Effector CD4-positive, alpha-beta T cell (primary cell): ENCODE measurements at regions not wholly inside any gene's neighbourhood (a gene's known extent, or its start where the extent isn't known, plus 50 kb on each side); places are given as distances from the start of the nearest gene placed in this dataset.
"Not testable (repeated sequence)": the region's sequence is repeated elsewhere in the genome, so short reads cannot be mapped to it uniquely, and the experiment has no call there.

Source experiments
- DNase-seq: peaks from one replicate; pipeline ENCODE4 v3.0.0-alpha.2; 2020

DNA sequence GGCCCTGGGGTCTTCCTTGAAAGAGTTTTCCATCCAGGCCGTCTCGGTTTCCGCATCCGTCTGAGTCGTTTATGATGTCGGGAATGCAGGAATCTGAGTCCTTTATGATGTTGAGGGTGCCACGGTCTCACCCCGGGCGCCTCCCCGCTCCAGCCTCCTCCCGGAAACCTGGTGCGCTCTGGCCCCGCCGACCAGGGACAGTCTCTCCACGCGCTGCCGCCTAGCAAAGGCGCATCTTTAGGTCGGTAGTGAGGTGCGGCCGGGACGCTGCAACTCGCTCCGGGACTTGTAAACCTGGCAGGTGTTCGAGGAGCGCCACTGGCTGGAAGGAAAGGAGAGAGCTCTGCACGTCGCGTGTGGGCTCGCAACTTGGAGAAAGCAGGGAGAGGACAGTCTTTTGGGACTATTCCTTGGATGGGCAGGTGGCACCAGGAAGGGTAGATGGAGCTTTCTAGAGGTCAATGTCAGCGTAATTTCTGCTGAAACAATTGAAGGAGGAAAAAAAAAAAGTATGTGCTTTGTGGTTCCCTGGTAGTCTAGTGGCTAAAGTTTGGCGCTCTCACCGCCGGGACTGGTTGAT lies 132.0 kb downstream of the FAM72B start:
- DNase-seq, result not testable (repeated sequence)

DNA sequence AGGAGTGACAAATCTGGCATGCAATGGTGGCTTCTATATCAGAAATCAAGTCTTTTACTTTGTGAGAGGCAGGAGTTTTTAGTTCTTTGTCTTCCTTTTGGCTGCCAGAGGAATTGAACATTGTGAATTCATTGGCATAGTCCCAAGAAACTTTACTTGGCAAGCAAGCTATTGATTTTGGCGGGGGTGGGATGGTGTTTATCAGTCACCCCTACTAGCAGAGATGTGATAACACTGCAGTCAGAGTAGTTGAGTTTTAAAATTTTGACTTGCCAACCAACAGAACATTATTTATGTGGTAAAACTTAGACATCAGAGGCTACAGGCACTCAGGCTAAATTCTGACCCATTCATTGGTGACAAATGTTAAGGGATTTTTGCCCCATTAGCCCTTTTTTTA lies 129.2 kb downstream of the FAM72B start:
- DNase-seq, result not testable (repeated sequence)

DNA sequence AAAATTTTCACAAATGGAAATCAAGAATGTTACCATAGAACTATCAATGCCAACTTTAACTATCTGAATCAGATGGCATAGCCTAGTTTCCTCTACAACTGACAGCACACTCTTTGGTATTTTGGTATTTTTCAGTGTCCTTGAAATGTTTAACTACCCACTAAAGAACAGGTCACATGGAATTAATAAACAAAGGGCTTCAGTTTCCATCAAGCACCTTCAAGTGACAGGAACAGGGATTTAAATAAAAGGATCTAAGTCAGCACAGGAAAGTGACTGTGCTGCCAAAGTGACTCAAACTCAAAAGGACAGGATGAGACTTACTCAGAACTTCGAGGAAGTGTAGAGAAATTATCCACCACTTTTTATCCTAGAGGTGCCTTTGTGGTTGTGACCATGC lies 117.2 kb downstream of the FAM72B start:
- not testable (repeated sequence) for DNase-seq

DNA sequence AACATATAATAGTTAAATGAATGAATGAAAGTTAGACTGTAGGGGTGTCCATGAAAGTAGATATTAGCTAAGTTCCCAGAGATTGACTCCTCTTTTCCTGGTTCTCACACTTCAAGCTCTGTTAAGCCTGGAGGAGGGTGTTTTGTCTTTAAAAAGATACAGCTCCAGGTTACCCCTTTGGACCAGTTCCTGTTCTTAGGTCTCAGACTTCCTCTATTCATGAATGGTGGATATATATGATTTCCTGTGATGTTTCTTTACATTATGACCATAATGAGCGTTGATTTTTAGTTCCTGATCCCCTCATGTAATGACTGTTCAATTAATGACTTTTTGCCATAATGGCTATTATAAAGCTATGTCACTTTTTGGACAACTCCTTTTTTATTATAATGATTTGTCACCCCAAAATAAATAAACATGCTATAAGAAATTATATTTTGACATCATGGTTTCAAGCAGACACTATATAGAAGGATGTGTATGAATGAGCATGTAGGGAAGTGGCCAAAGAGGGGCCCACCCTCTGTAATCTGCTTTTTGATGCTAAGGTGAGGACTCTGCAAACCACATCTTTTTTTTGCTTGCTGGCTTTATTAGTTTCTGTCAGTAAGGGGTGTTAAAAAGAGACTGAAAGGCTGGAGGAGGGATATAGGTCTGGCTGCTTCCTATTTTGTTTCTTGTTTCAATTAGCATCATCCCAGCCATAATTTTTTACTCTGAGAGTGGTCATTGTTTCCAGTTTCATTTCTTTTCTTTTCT lies 115.2 kb downstream of the FAM72B start:
- not testable (repeated sequence) for DNase-seq

DNA sequence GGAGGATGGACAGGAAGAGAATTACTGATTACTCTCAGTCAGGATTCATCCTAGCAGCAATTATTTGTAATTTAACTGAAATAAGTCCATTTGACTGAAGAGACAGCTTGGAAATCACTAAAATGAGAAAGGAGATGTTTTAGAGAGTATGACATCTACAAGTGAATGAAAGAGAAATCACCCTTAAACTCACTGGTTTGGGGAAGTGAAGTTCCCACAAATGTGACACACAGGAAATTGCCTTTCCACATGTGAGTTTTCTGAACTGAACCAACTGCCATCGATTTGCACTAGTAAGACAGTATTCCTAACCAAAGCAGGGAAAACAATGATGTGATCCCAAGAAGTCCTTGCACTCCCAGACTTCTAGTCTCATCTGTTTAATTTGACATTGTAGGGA lies 110.3 kb downstream of the FAM72B start:
- DNase-seq, result not testable (repeated sequence)

DNA sequence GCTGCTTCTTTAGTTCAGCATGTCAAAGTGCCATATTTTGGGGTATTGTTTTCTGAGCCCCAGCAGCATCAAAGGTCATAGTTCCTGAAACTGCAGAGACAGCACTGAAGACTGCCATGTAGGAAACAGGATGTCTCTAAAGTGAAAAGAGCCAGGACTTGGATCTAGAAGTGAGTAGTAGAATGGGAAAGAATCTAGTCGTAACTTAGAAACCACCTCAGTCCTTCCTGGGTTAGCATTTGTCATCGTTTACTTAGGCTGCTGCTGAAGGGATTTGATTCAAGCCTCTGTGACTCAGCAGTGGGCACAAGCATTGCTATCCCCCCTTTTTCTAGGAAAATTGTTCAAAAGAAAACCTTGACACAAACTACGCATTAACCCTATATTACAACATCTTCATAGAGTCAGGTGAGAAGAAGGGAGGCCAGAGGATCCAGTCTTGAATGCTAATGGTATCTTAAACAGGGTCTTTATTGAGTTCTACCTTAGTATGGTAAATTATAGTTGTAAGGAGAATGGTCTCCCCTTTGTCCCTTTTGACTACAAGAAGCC lies 108.8 kb downstream of the FAM72B start:
- not testable (repeated sequence) for DNase-seq

DNA sequence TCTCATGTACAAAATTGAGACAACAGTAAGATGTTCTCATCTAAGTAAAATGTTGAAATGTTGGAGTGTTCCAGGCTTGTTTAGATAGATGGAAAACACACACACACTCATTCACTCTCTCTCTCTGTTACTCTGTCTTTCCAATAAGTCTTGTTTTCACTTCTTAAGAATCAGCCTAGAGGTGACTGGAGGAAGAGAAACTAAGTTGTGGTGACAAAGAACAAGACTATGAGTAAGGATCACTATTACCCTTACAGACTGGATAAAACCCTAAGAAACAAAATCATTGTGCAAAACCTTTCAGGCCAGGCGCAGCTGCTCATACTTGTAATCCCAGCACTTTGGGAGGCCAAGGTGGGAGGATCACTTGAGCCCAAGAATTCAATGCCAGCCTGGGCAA lies 107.5 kb downstream of the FAM72B start:
- DNase-seq, result not testable (repeated sequence)

DNA sequence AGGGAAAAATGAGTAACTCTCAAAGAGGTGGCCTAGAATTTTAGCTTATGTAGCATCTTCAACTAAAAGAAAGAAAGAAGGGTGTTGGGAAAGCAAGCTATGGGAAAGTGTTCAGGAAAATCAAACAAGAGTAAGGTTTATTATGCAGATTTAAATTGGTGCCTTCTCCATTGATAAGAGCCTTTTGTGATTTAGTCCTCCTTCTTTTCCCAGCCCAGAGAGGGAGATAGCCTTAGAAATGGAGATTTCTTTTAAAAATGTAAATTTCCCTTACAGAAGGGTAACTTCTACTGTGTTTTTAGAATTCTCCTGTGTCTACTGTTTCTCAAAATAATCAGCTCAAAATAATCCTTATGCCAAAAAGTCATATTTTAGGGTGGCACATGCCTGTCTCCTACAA lies 104.5 kb downstream of the FAM72B start:
- not testable (repeated sequence) for DNase-seq

DNA sequence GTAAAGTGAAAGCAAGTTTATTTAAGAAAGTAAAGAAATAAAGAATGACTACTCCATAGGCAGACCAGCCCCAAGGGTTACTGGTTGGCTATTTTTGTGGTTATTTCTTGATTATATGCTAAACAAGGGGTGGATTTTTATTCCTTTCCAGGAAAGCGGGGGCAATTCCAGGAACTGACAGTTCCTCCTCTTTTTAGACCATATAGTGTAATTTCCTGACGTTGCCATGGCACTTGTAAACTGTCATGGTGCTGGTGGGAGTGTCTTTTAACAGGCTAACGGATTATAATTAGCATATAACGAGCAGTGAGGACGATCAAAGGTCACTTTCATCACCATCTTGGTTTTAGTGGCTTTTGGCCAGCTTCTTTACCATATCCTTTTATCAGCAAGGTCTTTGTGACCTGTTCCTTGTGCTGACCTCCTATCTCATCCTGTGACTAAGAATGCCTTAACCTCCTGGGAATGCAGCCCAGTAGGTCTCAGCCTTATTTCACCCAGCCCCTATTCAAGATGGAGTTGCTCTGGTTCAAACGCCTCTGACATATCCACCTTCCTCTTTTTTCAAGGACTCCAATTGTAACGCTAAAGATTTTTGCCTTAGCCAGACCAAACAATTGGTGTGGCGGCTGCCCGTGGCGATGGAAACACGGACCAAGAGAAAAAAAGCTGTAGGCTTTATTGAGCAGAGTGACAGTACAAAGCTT lies 103.8 kb downstream of the FAM72B start:
- not testable (repeated sequence) for DNase-seq

DNA sequence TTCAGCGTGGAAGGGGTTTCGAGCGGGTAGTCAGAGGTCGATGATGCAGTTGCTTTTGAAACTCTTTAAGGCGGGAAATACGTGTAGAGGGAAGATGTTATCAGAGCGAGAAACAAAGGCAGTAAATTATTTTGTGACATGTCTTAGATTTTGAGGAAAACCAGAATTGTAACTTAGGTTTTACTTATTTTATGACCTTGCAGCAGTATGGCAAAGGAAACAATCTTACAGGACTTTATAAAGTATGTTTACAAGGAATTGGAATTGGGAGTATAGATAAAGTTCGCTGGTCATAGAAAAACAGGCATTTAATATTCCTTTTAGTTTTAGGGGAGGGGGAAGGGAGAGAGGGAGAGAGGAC lies 103.3 kb downstream of the FAM72B start:
- not testable (repeated sequence) for DNase-seq

DNA sequence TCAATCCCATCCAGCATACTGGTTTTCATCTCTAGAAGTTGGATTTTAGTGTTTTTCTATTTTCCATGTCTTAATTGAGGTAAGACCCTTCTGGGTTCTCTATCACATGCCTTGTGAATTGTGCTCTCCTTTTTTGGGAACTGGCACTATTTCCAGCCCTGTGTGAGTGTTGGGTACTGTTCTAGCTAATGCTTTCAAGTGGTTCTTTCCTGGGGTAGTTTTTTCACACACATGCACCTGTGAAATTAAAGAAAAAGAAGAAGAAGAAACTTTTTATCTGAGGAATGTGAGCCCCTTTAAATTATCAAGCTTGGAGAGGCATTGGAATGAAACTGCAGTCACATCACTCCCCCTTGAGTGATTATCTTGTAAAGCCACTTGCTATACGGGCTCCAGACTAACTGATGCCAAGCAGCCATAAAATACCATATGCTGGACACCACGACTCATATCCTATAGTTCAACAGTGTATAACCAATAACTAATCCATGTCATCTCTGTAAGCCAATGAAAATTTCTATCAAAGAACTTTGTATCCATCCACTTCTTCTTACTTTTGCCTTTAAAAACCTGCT lies 102.4 kb downstream of the FAM72B start:
- DNase-seq, result not testable (repeated sequence)

DNA sequence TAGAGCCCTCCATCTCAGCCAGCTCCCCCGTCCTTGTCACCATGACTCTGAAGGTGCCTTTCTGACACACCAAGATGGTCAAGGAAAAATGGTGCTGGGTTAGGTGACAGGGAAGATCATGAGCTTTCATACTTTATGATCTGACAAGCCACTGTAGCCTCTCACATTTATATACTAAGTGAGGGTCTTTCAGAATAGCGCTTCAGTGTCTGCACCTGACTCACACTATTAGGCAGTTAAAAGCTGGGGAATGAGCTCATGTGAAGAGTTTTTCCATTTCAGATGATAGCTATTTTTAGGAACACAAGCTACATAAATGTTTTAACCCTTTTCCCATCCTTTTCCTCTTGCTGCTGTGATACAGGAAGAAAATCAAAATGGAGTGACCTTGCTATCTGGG lies 101.1 kb downstream of the FAM72B start:
- not testable (repeated sequence) for DNase-seq

DNA sequence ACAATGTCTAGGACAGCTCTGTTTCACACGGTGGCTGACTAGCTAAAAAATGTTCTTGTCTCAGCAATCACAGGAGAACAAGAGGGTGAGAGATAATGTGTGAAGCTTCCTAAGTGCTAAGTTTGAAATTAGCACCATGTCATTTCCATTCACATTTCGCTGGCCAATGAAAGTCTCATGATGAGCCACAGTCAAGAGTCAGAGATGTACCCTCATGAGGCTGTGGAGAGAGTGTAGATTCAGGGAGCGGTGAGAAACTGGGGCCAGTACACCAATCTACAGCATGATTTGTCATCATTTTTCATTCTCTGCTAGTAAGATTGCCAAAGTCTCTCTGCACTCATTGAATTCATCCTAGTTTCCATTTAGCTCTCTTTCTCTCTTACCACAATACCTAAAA lies 97.9 kb downstream of the FAM72B start:
- DNase-seq, result not testable (repeated sequence)

DNA sequence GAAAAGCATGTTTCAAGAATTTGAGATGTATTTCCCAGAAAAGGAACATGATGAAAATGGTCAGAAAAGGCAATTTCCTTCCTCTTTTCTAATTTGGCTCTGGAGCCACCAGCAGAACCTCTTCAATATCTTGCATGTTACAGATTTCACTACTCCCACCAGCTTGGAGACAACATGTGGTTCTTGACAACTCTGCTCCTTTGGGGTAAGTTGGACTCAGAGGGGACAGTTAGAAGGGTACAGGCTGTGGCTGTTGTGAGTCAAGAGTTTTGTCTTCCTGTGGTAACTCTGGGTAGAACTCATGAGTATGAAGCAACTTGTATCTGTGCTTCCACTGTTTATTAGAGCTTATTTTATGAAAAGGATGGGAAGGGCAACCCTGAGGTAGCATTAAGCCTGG lies 96.9 kb downstream of the FAM72B start:
- not testable (repeated sequence) for DNase-seq

DNA sequence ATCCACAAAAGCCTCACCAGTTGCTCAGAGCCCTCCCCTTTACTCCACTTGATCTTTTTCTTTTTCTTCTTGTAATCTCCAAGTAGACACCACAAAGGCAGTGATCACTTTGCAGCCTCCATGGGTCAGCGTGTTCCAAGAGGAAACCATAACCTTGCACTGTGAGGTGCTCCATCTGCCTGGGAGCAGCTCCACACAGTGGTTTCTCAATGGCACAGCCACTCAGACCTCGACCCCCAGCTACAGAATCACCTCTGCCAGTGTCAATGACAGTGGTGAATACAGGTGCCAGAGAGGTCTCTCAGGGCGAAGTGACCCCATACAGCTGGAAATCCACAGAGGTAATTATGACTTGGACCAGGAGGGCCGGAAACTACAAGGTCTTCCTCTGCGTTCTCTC lies 95.6 kb downstream of the FAM72B start:
- DNase-seq, result not testable (repeated sequence)

DNA sequence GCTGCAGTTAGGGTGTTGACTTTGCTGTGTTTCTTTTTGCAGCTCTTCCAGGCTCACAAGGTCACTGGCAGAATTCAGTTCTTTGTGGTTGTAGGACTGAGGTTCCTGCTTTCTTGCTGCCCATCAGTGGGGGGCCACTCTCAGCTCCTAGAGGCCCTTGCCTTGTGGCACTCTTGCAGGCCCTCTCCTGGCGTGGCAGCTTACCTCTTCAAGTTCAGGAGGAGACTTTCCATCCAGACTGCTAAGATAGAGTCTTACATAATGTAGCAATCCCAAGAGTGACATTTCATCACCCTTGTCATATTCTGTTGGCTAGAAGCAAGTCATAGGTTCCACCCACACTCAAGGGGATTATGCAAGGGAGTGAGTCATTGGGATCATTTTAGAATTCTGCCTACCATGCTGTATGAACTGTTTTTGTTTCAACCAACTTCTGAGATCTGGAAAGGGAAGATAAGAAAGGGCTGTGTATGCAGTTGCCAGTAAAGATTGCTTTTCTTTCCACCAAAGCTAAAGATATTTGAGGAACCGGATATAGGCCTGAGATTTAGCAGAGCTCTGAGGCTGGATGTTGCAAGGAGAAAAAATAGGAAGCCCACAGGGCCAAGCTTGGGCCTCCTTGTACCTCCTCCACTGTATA lies 91.7 kb downstream of the FAM72B start:
- not testable (repeated sequence) for DNase-seq

DNA sequence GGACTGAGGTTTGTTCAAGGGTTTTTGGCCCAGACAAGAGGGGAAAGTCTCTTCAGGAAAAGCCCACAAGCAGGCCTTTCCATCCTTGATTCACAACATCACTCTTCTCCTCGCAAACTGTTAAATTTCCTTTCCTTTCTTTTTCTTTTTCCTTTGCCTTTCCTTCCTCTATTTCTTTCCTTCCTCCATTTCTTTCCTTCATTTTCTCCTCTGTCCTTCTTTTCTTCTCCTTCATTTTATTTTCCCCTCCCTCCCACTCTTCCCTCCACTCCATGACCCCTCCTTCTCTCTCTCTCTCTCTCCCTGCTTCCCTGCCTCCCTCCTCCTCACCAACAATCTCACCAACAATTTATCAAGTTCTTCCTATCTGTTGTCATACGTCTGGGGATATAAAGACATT lies 89.1 kb downstream of the FAM72B start:
- DNase-seq, result not testable (repeated sequence)

DNA sequence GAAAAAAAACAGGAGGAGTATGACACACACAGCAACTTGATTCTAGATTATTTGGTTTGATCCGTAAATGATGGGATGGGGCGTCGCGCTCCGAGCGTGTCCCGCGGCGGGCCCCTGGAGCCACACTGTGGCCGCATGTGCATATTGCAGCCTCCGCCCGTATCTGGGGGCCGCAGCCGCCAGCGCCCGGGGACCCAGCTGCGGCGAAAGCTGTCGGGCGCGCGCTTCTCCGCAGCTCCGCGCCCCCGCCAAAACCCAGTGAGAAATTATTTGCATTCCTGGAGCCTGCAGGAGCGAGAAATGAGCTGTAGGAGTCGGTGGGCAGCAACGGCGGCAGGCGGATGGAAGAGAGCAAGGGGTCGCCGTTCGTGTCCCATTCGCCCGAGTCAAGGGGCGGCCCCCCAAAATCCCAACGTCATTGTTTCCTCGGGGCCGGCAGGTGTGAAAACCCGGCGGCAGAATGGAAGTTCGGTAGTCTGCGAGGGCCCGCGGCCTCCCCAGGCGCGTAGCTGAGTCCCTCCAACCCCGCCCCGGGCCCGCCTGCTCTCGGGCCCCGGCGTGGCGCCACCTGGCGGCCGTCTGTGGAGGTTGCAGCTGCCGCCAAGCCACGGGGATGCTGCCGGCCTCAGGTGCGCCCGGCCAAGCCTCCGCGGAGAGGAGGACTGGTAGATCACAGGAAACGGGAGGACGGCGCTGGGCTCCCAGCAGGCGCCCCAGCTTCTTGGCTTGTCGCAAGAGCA lies 86.8 kb downstream of the FAM72B start:
- DNase-seq, result peak; percentile 75

DNA sequence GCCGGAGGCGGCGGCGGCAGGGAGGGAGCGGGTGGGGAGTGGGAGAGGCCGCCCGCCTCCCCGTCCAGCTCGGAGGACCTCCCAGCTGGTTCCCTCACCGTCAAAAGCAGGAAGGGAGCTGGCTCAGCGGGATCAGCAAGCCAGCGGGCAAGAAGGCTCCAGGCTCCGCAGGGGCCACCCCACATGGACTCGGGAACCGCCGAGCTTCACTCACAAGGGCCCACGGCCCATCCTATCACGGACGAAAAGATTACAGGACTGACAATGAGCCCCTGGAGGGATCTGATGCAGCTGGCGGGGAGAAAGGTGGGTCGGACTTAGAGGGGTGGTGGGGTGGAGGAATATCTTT lies 86.3 kb downstream of the FAM72B start:
- not testable (repeated sequence) for DNase-seq

DNA sequence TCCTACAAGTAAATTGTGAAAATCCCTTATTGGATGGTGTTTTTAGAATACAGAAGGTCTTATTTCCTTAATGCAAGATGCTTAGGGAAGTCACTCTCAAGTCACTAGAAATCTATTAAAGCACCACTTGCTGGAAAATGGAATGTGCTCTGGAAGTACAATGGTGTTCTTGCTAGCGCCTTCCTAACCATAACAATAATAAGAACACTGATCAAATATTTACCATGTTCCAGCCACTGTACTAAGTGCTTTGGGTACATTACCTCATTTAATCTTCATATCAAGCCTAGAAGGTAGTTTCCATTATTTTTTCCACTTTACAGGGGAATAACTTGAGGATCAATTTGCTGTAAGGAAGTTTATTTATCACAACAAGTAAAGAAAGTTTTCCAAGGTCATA lies 75.1 kb downstream of the FAM72B start:
- DNase-seq, result not testable (repeated sequence)

DNA sequence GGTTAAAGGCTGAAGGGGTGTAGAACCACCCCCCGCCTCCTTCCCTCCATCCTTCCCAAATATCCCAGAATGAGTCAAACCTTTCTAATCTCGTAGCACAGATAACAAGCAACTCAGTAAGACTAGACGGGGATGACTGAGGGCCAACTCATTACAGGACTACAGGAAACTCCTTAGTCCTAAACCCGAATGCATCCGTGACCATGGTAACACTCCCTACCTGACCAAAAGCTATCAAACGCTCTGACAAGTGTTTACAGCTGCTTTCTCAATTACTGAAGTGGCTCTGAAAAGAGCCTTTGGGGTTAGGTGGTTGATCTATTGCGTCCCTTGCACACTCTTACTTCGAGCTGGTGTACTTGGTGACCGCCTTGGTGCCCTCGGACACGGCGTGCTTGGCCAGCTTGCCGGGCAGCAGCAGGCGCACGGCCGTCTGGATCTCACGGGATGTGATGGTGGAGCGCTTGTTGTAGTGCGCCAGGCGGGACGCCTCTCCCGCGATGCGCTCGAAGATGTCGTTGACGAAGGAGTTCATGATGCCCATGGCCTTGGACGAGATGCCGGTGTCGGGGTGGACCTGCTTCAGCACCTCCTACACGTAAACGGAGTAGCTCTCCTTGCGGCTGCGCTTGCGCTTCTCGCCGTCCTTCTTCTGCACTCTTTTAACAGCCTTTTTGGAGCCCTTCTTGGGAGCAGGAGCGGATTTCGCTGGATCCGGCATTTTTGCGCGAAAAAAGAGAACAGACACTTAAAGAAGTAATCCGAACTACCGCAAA lies 67.4 kb downstream of the FAM72B start:
- not testable (repeated sequence) for DNase-seq
